Body of pancreas (tissue), 4 donors: ENCODE measurements at regions not wholly inside any gene's neighbourhood (a gene's known extent, or its start where the extent isn't known, plus 50 kb on each side); places are given as distances from the start of the nearest gene placed in this dataset.

Experiments
- POLR2A ChIP-seq, 3 donors: fragments of 450-650 bp; IDR thresholded peaks; one replicate each; pipeline ENCODE4 v1.6.1; 2016; ENCODE audit warnings: antibody characterized with exemption in 3 of 3, mild to moderate bottlenecking in 2 of 3
- TF ChIP-seq, protein P1 (sequence below), 7 experiments: fragments of 450-650 bp in 4 of 7; fragments of 200-600 bp in 3 of 7; sonication (generic) in 3 of 7; IDR thresholded peaks; one replicate each; pipeline ENCODE4 v1.5.1; 2016 to 2019; ENCODE audit warnings: antibody characterized with exemption in 7 of 7

DNA sequence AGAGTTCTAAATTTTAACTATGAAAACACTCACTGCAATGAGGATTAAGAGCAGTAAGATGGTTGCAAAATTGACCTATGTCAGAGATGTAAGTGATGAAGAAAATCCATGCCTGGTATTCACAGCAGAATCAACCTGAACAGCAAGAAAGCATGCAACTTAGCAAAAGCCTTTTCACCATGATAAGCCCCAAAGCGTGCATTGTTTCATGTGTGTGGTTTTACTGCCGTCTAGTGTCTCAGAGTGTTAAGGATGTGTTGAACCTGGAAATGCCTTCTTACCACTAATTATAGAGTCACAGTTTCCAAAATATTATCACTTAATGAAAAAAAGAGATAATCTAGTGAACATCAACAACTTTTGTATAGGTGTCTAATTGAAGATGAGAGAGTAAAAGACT, 415.2 kb upstream of the TRPC7 start:
- TF ChIP-seq, protein P1, sequence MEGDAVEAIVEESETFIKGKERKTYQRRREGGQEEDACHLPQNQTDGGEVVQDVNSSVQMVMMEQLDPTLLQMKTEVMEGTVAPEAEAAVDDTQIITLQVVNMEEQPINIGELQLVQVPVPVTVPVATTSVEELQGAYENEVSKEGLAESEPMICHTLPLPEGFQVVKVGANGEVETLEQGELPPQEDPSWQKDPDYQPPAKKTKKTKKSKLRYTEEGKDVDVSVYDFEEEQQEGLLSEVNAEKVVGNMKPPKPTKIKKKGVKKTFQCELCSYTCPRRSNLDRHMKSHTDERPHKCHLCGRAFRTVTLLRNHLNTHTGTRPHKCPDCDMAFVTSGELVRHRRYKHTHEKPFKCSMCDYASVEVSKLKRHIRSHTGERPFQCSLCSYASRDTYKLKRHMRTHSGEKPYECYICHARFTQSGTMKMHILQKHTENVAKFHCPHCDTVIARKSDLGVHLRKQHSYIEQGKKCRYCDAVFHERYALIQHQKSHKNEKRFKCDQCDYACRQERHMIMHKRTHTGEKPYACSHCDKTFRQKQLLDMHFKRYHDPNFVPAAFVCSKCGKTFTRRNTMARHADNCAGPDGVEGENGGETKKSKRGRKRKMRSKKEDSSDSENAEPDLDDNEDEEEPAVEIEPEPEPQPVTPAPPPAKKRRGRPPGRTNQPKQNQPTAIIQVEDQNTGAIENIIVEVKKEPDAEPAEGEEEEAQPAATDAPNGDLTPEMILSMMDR (IDR thresholded peaks at IDR 0.05): no peak
- TF ChIP-seq POLR2A (IDR thresholded peaks at IDR 0.05): no peak
